ENCODE measurements at regions not wholly inside any gene's neighbourhood (a gene's known extent, or its start where the extent isn't known, plus 50 kb on each side); places are given as distances from the start of the nearest gene placed in this dataset.
"Not testable (repeated sequence)": the region's sequence is repeated elsewhere in the genome, so short reads cannot be mapped to it uniquely, and the experiment has no call there.

- no peak for DNase-seq
These were observed 913.1 kb upstream of the FBXO33 start for GRCh38 chr14:40345334-40345733.

GRCh38 chr14:40340708-40341107 lies 908.5 kb upstream of the FBXO33 start:
- no peak for DNase-seq

GRCh38 chr14:40336846-40337245 lies 904.6 kb upstream of the FBXO33 start:
- no peak for DNase-seq

GRCh38 chr14:40326519-40326918 lies 894.3 kb upstream of the FBXO33 start:
- DNase-seq: not testable (repeated sequence)

GRCh38 chr14:40318211-40318719 lies 886.0 kb upstream of the FBXO33 start:
- no peak for DNase-seq

GRCh38 chr14:40317690-40318089 lies 885.5 kb upstream of the FBXO33 start:
- DNase-seq: no peak

- no peak for DNase-seq
These were observed 880.1 kb upstream of the FBXO33 start for GRCh38 chr14:40312296-40312695.

- no peak for DNase-seq
These were observed 876.9 kb upstream of the FBXO33 start for GRCh38 chr14:40309124-40309523.

GRCh38 chr14:40308240-40308639 lies 876.0 kb upstream of the FBXO33 start:
- DNase-seq: no peak

GRCh38 chr14:40296821-40297220 lies 864.6 kb upstream of the FBXO33 start:
- no peak for DNase-seq

- DNase-seq: no peak
These were observed 860.4 kb upstream of the FBXO33 start for GRCh38 chr14:40292664-40293063.

GRCh38 chr14:40282196-40282595 lies 850.0 kb upstream of the FBXO33 start:
- DNase-seq: no peak

GRCh38 chr14:40280652-40281051 lies 848.4 kb upstream of the FBXO33 start:
- DNase-seq: no peak

GRCh38 chr14:40273417-40273816 lies 841.2 kb upstream of the FBXO33 start:
- DNase-seq: no peak

GRCh38 chr14:40271480-40271879 lies 839.2 kb upstream of the FBXO33 start:
- no peak for DNase-seq

- DNase-seq: no peak
These were observed 837.2 kb upstream of the FBXO33 start for GRCh38 chr14:40269436-40269835.

- no peak for DNase-seq
These were observed 836.0 kb upstream of the FBXO33 start for GRCh38 chr14:40268236-40268635.

GRCh38 chr14:40265096-40265495 lies 832.9 kb upstream of the FBXO33 start:
- no peak for DNase-seq

- no peak for DNase-seq
These were observed 820.7 kb upstream of the FBXO33 start for GRCh38 chr14:40252817-40253447.

- DNase-seq: no peak
These were observed 816.4 kb upstream of the FBXO33 start for GRCh38 chr14:40248671-40249070.

- no peak for DNase-seq
These were observed 808.1 kb upstream of the FBXO33 start for GRCh38 chr14:40240245-40240859.

GRCh38 chr14:40232302-40232701 lies 800.1 kb upstream of the FBXO33 start:
- no peak for DNase-seq

- no peak for DNase-seq
These were observed 797.4 kb upstream of the FBXO33 start for GRCh38 chr14:40229676-40230075.

- no peak for DNase-seq
These were observed 790.8 kb upstream of the FBXO33 start for GRCh38 chr14:40222996-40223395.

- DNase-seq: no peak
These were observed 789.2 kb upstream of the FBXO33 start for GRCh38 chr14:40221428-40221827.

All from stimulated activated CD4-positive, alpha-beta T cell treated with anti-CD3 and anti-CD28 coated beads, Interleukin-1b, Interleukin-23, amount 100 ng/mL, for 48 hours (primary cell).